HL-60 (cell line): ENCODE measurements at regions not wholly inside any gene's neighbourhood (a gene's known extent, or its start where the extent isn't known, plus 50 kb on each side); places are given as distances from the start of the nearest gene placed in this dataset.

ENCODE experiments used
- SPI1 ChIP-seq: IDR thresholded peaks from 2 replicates; pipeline ENCODE4 v1.6.1; 2012; ENCODE audit warnings: low read depth, mild to moderate bottlenecking, borderline replicate concordance
- TF ChIP-seq, protein P1 (sequence below): IDR thresholded peaks from one replicate; pipeline ENCODE4 v1.5.1; 2011; ENCODE audit warnings: low read length, control low read depth, inconsistent platforms; ENCODE audit not compliant: insufficient read depth

DNA sequence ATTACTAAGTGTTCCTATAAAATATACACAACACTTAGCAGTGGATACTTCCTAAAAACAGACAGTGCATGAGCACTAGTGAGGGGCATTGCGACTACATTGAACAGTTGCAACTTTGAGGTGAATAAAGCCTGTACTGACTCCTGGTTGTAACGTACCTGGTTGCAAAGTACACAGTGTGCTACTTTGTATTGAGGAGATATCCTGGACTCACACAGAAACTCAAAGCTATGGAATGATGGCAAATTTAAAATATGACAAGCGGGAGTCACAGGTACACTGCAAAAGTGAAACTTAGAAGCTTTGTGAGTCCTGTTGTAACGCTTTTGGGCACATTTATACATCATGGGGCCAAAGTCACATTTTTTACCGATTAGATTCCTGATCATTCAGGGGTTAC lies 55.6 kb upstream of the HLA-A start:
- TF ChIP-seq, protein P1, sequence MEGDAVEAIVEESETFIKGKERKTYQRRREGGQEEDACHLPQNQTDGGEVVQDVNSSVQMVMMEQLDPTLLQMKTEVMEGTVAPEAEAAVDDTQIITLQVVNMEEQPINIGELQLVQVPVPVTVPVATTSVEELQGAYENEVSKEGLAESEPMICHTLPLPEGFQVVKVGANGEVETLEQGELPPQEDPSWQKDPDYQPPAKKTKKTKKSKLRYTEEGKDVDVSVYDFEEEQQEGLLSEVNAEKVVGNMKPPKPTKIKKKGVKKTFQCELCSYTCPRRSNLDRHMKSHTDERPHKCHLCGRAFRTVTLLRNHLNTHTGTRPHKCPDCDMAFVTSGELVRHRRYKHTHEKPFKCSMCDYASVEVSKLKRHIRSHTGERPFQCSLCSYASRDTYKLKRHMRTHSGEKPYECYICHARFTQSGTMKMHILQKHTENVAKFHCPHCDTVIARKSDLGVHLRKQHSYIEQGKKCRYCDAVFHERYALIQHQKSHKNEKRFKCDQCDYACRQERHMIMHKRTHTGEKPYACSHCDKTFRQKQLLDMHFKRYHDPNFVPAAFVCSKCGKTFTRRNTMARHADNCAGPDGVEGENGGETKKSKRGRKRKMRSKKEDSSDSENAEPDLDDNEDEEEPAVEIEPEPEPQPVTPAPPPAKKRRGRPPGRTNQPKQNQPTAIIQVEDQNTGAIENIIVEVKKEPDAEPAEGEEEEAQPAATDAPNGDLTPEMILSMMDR = no peak
- no peak for TF ChIP-seq SPI1
